Activated CD4-positive, alpha-beta T cell treated with anti-CD3 and anti-CD28 coated beads, Interleukin-2, amount 10 ng/mL, durations not matched to agents 24 days and 14 days (primary cell): ENCODE measurements at regions not wholly inside any gene's neighbourhood (a gene's known extent, or its start where the extent isn't known, plus 50 kb on each side); places are given as distances from the start of the nearest gene placed in this dataset.
"Not testable (repeated sequence)": the region's sequence is repeated elsewhere in the genome, so short reads cannot be mapped to it uniquely, and the experiment has no call there.

Source experiments
- DNase-seq: peaks from one replicate; pipeline ENCODE4 v3.0.0; 2022
- H3K27ac Mint-ChIP-seq: one replicate; pipeline ENCODE4 v1.8.0; 2022; ENCODE audit warnings: mild to moderate bottlenecking, mixed read lengths
- H3K27me3 Mint-ChIP-seq: one replicate; pipeline ENCODE4 v1.8.0; 2022; ENCODE audit warnings: mixed read lengths
- H3K36me3 Mint-ChIP-seq: one replicate; pipeline ENCODE4 v1.8.0; 2022; ENCODE audit warnings: low read depth, mild to moderate bottlenecking, mixed read lengths
- H3K4me1 Mint-ChIP-seq: one replicate; pipeline ENCODE4 v1.8.0; 2021; ENCODE audit warnings: mixed read lengths
- H3K4me3 Mint-ChIP-seq: one replicate; pipeline ENCODE4 v1.8.0; 2022; ENCODE audit warnings: mild to moderate bottlenecking, moderate library complexity, mixed read lengths
- H3K9me3 Mint-ChIP-seq: one replicate; pipeline ENCODE4 v1.8.0; 2021; ENCODE audit warnings: mixed read lengths
- intact Hi-C: fragments of 100-400 bp; cut with micrococcal nuclease; formaldehyde crosslinking; loops from one replicate; pipeline ENCODE4 v1.15.1; 2023

DNA sequence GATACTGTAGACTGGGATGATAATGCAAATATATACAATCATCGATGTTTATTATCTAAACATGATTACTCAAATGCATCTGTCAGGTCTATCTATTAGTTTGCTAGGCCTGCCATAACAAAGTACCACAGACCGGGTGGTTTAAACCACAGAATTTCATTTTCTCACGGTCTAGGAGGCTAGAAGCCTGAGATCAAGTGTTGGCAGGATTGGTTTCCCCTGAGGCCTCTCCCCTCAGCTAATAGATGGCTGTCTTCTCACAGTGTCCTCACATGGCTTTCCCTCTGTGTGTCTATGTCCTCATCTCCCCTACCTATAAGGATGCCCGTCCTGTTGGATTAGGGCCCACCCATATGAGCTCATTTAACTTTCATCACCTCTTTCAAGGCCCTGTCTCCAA, 512.6 kb upstream of the SLC35B3 start:
- Mint-ChIP-seq H3K9me3 (no peaks in the 10 kb centered on the region), H3K4me3 (no peak overlapping the region), H3K27ac (no peak overlapping the region), H3K27me3 (no peaks in the 10 kb centered on the region), H3K36me3 (no peaks in the 10 kb centered on the region), H3K4me1 (no peaks in the 10 kb centered on the region)
- intact Hi-C loops = no loop called here
- no peak for DNase-seq

DNA sequence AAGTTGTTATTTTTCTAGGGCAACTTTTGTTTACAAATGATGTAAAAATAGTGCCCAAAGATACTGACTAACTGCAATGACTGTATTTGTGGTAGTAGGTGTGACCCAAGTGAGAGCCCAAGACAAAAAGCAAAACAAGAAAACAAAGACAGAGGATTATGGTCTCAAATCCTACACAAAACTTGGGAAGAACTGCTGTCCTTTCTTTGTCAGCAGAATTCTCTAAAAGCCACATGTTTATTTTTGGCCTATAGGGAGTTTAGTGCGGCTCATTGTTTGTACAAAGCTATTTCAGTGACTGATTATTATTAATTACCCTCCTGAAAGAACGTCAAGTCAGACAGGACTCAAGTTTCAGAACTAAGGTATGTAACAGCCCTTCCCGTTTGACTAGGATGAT, 509.2 kb upstream of the SLC35B3 start:
- intact Hi-C loops = no loop called here
- H3K27ac Mint-ChIP-seq = no peak overlapping the region
- no peak overlapping the region for H3K4me3 Mint-ChIP-seq
- H3K27me3 Mint-ChIP-seq = no peaks in the 10 kb centered on the region
- no peak for DNase-seq
- H3K36me3 Mint-ChIP-seq = no peaks in the 10 kb centered on the region
- no peaks in the 10 kb centered on the region for H3K4me1 Mint-ChIP-seq
- no peaks in the 10 kb centered on the region for H3K9me3 Mint-ChIP-seq

DNA sequence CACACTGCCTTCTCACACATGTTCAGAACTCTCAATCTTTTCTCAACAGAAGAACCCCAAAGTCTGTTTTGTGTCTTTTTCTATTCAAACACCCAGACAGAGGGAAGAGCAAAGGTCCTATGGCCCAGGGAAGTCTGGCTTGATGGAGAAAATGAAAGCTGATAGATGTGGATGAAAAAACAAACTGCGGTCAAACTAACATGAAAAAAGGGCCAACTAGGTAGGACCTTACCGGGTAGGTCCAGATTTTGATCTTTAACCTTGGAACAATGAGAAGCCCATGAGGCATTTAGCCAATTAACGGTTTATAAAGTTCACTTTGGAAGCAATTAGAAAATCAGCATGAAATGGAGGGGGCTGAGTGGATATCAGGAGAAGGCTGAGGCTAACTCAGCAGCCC, 507.7 kb upstream of the SLC35B3 start:
- Mint-ChIP-seq H3K27ac (no peak overlapping the region), H3K4me1 (no peaks in the 10 kb centered on the region), H3K27me3 (no peaks in the 10 kb centered on the region), H3K36me3 (no peaks in the 10 kb centered on the region), H3K9me3 (no peaks in the 10 kb centered on the region), H3K4me3 (no peak overlapping the region)
- DNase-seq = no peak
- intact Hi-C loops = no loop called here

DNA sequence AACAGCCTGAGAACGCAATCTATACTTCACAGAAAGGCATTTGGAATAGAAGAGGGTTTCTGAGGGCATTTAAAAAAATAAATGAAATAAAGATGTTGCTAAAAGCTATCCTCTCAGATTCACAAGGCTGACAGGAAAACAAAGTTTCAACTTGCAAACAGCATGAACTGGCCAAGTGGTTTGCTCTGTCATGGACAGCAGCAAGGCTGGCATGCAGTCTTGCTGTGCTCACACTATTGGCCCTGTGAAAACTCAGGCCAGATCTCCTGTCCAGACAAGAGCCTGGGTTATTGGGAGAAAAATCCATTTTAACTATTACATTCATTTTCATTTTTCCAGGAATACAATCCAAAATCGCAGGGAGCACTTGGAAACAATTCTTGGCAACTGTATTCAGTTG, 506.2 kb upstream of the SLC35B3 start:
- intact Hi-C loops = no loop called here
- H3K27me3 Mint-ChIP-seq = no peaks in the 10 kb centered on the region
- no peaks in the 10 kb centered on the region for H3K36me3 Mint-ChIP-seq
- no peak overlapping the region for H3K4me3 Mint-ChIP-seq
- no peaks in the 10 kb centered on the region for H3K4me1 Mint-ChIP-seq
- no peak overlapping the region for H3K27ac Mint-ChIP-seq
- DNase-seq = no peak
- H3K9me3 Mint-ChIP-seq = no peaks in the 10 kb centered on the region

DNA sequence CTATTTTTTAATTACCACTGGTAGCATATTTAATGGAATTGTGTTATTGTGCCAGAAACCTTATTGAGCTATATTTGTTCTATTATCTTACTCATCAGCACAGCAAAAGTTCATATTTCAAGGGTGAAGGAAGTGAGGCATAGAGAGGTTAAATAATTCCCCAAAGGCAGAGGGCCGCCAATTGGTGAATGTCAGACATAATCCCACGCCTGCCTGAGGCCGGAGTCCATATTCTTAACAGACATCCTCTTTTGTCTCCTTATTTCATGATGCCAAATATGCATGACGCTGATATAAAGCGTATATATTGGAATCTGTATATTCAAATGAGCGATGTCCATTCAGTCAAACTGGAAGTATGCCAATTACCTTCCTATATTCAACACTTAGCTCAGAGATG, 505.0 kb upstream of the SLC35B3 start:
- H3K4me1 Mint-ChIP-seq = no peaks in the 10 kb centered on the region
- DNase-seq = no peak
- no peaks in the 10 kb centered on the region for H3K27me3 Mint-ChIP-seq
- H3K9me3 Mint-ChIP-seq = no peaks in the 10 kb centered on the region
- H3K36me3 Mint-ChIP-seq = no peaks in the 10 kb centered on the region
- H3K27ac Mint-ChIP-seq = no peak overlapping the region
- intact Hi-C loops = no loop called here
- no peak overlapping the region for H3K4me3 Mint-ChIP-seq

DNA sequence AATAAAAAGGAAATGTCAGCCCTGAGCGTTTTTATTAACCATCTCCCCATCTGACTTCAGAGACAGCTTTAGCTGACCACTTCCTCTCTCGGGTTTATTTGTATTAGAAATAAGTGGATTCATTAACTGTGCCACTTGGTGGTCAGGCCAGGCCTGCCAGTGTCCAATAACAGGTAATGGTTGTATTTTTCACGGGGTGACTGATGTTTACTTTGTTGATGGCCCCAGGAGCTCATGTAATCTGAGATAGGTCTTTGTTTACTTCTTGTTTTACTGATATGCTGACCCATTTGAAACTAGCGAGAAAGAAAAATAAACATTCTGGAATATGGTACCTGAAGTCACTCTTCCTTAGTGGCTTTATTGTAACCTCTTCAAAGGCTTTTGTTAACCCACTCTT, 504.3 kb upstream of the SLC35B3 start:
- no peaks in the 10 kb centered on the region for H3K4me1 Mint-ChIP-seq
- no peaks in the 10 kb centered on the region for H3K36me3 Mint-ChIP-seq
- no peak for DNase-seq
- intact Hi-C loops = no loop called here
- H3K9me3 Mint-ChIP-seq = no peaks in the 10 kb centered on the region
- H3K4me3 Mint-ChIP-seq = no peak overlapping the region
- no peaks in the 10 kb centered on the region for H3K27me3 Mint-ChIP-seq
- H3K27ac Mint-ChIP-seq = no peak overlapping the region

DNA sequence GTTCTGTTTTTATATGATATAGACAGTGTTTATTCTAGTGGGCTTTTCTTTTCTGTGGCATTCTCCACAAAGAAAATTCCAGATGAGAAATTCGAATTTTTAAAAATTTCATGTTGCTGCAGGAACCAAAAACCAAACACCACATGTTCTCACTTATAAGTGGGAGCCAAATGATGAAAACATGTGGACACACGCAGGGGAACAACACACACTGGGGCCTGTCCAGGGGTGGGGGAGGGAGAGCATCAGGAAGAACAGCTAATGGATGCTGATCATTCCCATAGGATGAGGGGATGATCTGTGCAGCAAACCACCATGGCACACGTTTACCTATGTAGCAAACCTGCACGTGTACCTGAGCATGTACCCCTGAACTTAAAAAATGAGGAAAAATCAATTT, 499.0 kb upstream of the SLC35B3 start:
- Mint-ChIP-seq H3K27ac (no peak overlapping the region), H3K4me1 (no peaks in the 10 kb centered on the region), H3K9me3 (no peaks in the 10 kb centered on the region), H3K27me3 (no peaks in the 10 kb centered on the region), H3K4me3 (no peak overlapping the region), H3K36me3 (no peaks in the 10 kb centered on the region)
- DNase-seq = no peak
- intact Hi-C loops = no loop called here

DNA sequence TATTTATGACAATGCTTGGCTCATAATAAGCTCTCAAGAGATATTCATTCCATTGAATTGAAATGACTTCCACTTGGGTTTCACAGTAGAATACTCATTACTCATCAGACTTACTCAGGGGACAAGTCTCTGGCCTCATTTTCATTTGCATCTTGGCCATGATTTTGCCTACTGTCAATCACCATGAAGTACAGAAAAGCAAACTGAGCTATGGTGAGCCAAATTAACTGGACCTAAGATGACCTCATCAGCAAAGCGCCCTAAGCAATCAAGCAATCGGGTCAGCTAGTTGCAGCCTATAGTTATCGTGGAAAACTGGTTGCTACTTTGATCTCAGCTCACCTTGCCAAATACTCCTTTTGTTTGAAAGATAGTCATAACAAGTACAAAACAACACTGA, 494.7 kb upstream of the SLC35B3 start:
- H3K36me3 Mint-ChIP-seq = no peaks in the 10 kb centered on the region
- no peaks in the 10 kb centered on the region for H3K9me3 Mint-ChIP-seq
- intact Hi-C loops = no loop called here

DNA sequence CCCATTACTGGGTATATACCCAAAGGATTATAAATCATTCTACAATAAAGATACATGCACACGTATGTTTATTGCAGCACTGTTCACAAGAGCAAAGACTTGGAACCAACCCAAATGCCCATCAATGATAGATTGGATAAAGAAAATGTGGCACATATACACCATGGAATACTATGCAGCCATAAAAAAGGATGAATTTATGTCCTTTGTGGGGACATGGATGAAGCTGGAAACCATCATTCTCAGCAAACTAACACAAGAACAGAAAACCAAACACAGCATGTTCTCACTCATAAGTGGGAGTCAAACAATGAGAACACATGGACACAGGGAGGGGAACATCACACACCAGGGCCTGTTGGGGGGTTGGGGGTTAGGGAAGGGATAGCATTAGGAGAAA, 484.9 kb upstream of the SLC35B3 start:
- intact Hi-C loops, H3K4me1 Mint-ChIP-seq, H3K36me3 Mint-ChIP-seq, H3K4me3 Mint-ChIP-seq, DNase-seq, H3K27me3 Mint-ChIP-seq, H3K9me3 Mint-ChIP-seq, H3K27ac Mint-ChIP-seq: not testable (repeated sequence)

More for the DNA sequence above, 494.7 kb upstream of the SLC35B3 start:
- H3K4me3 Mint-ChIP-seq = no peak overlapping the region
- DNase-seq = no peak
- no peak overlapping the region for H3K27ac Mint-ChIP-seq
- H3K27me3 Mint-ChIP-seq = no peaks in the 10 kb centered on the region
- H3K4me1 Mint-ChIP-seq = no peaks in the 10 kb centered on the region

DNA sequence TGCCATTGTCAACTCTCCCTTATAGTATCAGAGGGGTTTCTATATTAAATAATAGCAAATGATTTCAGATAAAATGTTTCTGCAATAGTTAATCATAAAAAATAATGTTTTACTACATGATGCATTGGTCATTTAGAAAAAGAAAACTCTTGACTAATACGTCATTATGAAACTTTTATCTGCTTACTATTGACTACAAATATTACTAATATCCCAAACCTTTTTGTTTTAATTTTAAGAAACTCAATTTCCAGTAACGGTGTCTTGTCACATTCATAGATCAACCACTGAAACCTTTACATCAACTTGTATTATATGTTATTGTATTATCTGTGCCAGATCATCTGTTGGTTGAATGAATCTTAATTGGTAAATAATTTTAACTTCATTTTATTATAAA, 482.9 kb upstream of the SLC35B3 start:
- no peak for DNase-seq
- no peak overlapping the region for H3K27ac Mint-ChIP-seq
- H3K4me3 Mint-ChIP-seq = no peak overlapping the region
- no peaks in the 10 kb centered on the region for H3K9me3 Mint-ChIP-seq
- no peaks in the 10 kb centered on the region for H3K4me1 Mint-ChIP-seq
- no peaks in the 10 kb centered on the region for H3K36me3 Mint-ChIP-seq
- no peaks in the 10 kb centered on the region for H3K27me3 Mint-ChIP-seq
- intact Hi-C loops = no loop called here

DNA sequence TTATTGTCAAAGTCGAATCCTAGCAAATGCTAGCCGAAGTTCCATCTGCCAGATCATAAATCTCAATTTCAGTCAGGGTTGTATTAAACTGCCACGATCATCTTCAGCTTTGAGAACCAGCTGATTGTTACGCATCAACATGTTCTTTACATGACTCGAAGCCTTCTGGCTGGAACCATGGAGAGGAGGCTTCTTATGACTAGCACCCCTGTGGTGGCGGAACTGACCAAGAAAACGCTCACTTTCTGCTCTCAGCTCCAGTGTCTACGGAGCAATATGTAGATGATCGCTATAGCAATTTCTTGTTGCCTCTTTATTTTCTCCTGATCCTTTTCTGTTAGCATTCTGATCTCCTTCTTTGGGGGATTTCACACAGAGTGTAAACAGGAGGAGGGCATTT, 479.4 kb upstream of the SLC35B3 start:
- H3K27me3 Mint-ChIP-seq = no peaks in the 10 kb centered on the region
- no peak overlapping the region for H3K4me3 Mint-ChIP-seq
- H3K4me1 Mint-ChIP-seq = no peaks in the 10 kb centered on the region
- H3K36me3 Mint-ChIP-seq = no peaks in the 10 kb centered on the region
- intact Hi-C loops = no loop called here
- no peaks in the 10 kb centered on the region for H3K9me3 Mint-ChIP-seq
- no peak for DNase-seq
- H3K27ac Mint-ChIP-seq = no peak overlapping the region

DNA sequence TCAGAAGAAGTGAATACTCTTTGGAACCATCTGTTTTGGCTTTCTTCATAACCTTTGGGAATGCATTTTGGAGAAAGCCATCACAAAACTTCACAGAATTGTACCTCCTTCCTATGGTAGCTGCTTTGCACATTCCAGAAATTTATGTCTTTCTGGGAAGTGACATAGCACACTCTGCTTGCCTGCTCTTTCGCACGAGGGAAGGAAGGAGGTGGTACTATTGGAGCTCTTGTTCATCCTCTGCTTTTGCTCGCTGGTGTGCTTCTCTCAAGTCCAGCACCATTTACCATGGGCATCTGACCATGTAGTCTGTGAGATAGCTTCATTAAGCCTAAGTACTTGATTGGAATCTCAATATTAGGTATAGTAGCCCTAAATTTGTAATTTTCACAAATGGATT, 473.3 kb upstream of the SLC35B3 start:
- no peaks in the 10 kb centered on the region for H3K9me3 Mint-ChIP-seq
- no peaks in the 10 kb centered on the region for H3K27me3 Mint-ChIP-seq
- no peak overlapping the region for H3K4me3 Mint-ChIP-seq
- no peaks in the 10 kb centered on the region for H3K36me3 Mint-ChIP-seq
- no peaks in the 10 kb centered on the region for H3K4me1 Mint-ChIP-seq
- H3K27ac Mint-ChIP-seq = no peak overlapping the region
- intact Hi-C loops = no loop called here
- DNase-seq = no peak

DNA sequence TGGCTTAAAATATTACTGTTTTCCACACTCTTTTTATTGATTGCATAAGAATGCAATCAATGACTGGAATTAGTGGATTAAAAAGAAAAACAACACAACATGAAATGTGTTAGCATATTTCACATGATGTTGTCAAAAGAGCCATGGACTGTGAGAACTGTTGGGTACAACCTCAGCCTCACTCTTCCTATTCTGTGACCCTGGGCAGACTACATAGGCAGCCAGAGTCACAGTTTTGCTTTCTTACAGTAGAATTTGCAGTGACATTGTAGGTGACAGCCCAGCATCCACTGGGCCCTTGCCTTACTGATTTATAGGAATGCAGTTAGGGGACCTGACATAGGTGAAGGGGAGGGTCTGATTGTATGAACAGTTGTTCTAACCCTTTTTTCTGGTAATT, 471.4 kb upstream of the SLC35B3 start:
- Mint-ChIP-seq H3K27me3 (no peaks in the 10 kb centered on the region), H3K4me3 (no peak overlapping the region), H3K4me1 (no peaks in the 10 kb centered on the region), H3K27ac (no peak overlapping the region), H3K36me3 (no peaks in the 10 kb centered on the region), H3K9me3 (no peaks in the 10 kb centered on the region)
- DNase-seq = no peak
- intact Hi-C loops = no loop called here

DNA sequence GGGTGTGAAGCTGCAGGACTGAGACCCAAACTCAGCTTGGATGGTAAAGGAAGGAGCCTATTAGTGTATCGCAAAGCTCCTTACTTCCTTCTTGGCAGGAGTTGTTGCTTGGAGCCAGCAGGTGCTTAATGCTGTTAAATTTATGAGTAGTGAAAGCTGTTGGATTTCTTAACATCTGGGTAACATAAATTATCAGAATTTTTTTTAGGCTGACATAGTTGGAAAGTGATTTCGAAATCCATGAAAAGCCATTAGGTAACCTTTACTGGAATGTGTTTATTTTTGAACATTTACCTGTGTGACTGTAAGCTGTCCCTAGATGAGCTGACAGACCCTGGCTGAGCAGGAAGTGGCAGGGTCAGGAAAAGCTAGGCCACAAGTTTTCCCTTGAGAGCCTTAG, 470.4 kb upstream of the SLC35B3 start:
- Mint-ChIP-seq H3K27ac (no peak overlapping the region), H3K9me3 (no peaks in the 10 kb centered on the region)
- intact Hi-C loops = no loop called here

DNA sequence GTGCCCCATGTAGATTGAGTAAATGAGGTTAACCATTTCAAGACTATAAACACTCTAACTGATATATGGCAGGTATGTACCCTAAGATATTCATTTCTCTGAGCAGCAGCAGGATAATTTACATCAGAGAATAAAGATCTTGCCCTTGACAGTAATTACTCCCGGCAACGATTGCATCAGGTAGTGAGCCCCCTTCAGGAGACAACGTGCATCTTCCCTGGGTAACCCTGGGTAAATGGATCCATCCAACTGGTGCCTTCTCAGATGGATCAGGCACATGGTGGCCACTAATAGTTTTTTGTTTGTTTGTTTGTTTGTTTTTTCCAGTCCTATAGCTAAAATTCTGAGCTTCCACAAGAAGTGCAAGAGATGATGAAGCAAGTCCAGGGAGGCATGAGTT, 469.4 kb upstream of the SLC35B3 start:
- Mint-ChIP-seq H3K27ac (no peak overlapping the region), H3K9me3 (no peaks in the 10 kb centered on the region), H3K27me3 (no peaks in the 10 kb centered on the region), H3K4me1 (no peaks in the 10 kb centered on the region), H3K36me3 (no peaks in the 10 kb centered on the region), H3K4me3 (no peak overlapping the region)
- DNase-seq = no peak
- intact Hi-C loops = no loop called here

More for the DNA sequence above, 470.4 kb upstream of the SLC35B3 start:
- Mint-ChIP-seq H3K36me3 (no peaks in the 10 kb centered on the region), H3K27me3 (no peaks in the 10 kb centered on the region), H3K4me1 (no peaks in the 10 kb centered on the region), H3K4me3 (no peak overlapping the region)
- no peak for DNase-seq

DNA sequence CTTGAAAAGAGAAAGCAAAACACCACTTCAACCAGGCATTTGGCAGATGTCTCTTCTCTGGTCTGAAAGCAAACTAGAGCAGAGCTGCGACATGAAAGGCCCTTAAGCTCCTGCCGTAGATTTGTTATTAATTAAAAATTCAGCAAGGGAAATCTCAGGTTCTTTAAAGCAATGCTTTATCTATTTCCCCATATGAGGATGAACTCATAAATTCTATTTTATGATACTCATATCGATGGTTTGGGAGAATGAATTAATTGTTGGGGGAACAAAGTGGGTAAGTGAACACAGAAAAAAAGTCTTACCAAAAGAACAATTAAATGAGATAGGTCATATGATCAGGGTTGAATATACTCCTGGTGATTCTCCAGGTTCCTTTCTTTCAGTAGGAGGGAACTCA, 464.7 kb upstream of the SLC35B3 start:
- no peak overlapping the region for H3K27ac Mint-ChIP-seq
- intact Hi-C loops = no loop called here

More for the DNA sequence above, 464.7 kb upstream of the SLC35B3 start:
- Mint-ChIP-seq H3K4me3 (no peak overlapping the region), H3K9me3 (no peaks in the 10 kb centered on the region), H3K4me1 (no peaks in the 10 kb centered on the region), H3K36me3 (no peaks in the 10 kb centered on the region), H3K27me3 (no peaks in the 10 kb centered on the region)
- no peak for DNase-seq
